Stomach (tissue), 4 donors: ENCODE measurements at regions not wholly inside any gene's neighbourhood (a gene's known extent, or its start where the extent isn't known, plus 50 kb on each side); places are given as distances from the start of the nearest gene placed in this dataset.

Experiments used
- EP300 ChIP-seq: sonication (generic); formaldehyde crosslinking; IDR thresholded peaks from one replicate; pipeline ENCODE4 v1.6.1; 2017; ENCODE audit warnings: antibody characterized with exemption
- POLR2A ChIP-seq, 4 donors: fragments of 450-650 bp; IDR thresholded peaks; one replicate each; pipeline ENCODE4 v1.6.1; 2016; ENCODE audit warnings: antibody characterized with exemption in 4 of 4, control low read depth in 2 of 4, mild to moderate bottlenecking in 1 of 4, moderate library complexity in 1 of 4
- TF ChIP-seq, protein P1 (sequence below), 7 experiments: fragments of 450-650 bp in 4 of 7; fragments of 200-600 bp in 3 of 7; sonication (generic) in 3 of 7; IDR thresholded peaks; one replicate each; pipeline ENCODE4 v1.5.1; 2016 to 2019; ENCODE audit warnings: antibody characterized with exemption in 7 of 7, control low read depth in 2 of 7, mild to moderate bottlenecking in 1 of 7

DNA sequence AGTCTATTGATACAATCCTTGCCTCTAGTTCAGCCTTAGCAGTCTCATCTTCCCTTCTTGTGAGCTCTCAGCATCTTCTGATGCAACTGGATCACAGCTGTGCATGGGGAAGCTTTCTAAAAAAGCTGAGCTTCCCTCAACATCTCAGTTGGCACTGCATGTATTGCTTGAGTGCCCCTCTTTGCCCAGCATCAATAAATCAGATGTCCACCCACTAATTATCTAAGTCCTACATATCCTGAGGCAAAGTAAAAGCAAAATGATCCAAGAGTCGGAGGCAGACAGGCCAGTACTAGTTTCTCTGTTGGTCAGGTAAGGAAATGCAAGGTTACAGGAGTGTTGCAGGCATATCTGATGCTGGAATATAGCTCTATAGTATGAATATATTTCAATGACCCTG lies 334.5 kb upstream of the NCAM1 start:
- TF ChIP-seq, protein P1, sequence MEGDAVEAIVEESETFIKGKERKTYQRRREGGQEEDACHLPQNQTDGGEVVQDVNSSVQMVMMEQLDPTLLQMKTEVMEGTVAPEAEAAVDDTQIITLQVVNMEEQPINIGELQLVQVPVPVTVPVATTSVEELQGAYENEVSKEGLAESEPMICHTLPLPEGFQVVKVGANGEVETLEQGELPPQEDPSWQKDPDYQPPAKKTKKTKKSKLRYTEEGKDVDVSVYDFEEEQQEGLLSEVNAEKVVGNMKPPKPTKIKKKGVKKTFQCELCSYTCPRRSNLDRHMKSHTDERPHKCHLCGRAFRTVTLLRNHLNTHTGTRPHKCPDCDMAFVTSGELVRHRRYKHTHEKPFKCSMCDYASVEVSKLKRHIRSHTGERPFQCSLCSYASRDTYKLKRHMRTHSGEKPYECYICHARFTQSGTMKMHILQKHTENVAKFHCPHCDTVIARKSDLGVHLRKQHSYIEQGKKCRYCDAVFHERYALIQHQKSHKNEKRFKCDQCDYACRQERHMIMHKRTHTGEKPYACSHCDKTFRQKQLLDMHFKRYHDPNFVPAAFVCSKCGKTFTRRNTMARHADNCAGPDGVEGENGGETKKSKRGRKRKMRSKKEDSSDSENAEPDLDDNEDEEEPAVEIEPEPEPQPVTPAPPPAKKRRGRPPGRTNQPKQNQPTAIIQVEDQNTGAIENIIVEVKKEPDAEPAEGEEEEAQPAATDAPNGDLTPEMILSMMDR (IDR thresholded peaks at IDR 0.05) = no peak
- TF ChIP-seq POLR2A (IDR thresholded peaks at IDR 0.05) (no peak), EP300 (no peak)
